PC-9 (cell line): ENCODE measurements at regions not wholly inside any gene's neighbourhood (a gene's known extent, or its start where the extent isn't known, plus 50 kb on each side); places are given as distances from the start of the nearest gene placed in this dataset.

Experiments used
- EZH2 ChIP-seq: fragments of 200-600 bp; sonication (generic); IDR thresholded peaks from 2 replicates; pipeline ENCODE4 v1.8.0; 2017; ENCODE audit warnings: antibody characterized with exemption, low read depth
- TF ChIP-seq, protein P1 (sequence below): fragments of 200-600 bp; sonication (generic); conservative IDR thresholded peaks from 2 replicates; pipeline ENCODE4 v1.6.1; 2017; ENCODE audit warnings: mixed run types, antibody characterized with exemption, mild to moderate bottlenecking, moderate library complexity

DNA sequence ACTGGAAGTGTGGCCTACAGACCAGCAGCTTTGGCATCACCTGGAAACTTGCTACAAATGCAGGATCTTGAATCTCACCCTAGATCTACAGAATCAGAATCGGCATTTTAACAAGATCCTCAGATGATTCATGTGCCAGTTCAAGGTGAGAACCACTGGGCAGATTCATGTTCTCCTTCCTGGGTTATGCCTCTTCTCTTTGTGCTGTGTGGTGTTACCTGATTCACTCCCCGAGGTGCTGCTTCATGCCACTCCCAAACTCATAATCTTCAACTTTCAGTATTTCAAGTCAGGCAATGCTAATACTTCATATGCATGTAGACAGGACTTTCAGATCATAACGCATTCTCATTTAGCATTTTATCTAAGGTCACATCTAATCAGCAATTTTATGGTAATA, 427.7 kb downstream of the FOXO1 start:
- TF ChIP-seq, protein P1, sequence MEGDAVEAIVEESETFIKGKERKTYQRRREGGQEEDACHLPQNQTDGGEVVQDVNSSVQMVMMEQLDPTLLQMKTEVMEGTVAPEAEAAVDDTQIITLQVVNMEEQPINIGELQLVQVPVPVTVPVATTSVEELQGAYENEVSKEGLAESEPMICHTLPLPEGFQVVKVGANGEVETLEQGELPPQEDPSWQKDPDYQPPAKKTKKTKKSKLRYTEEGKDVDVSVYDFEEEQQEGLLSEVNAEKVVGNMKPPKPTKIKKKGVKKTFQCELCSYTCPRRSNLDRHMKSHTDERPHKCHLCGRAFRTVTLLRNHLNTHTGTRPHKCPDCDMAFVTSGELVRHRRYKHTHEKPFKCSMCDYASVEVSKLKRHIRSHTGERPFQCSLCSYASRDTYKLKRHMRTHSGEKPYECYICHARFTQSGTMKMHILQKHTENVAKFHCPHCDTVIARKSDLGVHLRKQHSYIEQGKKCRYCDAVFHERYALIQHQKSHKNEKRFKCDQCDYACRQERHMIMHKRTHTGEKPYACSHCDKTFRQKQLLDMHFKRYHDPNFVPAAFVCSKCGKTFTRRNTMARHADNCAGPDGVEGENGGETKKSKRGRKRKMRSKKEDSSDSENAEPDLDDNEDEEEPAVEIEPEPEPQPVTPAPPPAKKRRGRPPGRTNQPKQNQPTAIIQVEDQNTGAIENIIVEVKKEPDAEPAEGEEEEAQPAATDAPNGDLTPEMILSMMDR, result no peak
- no peak for TF ChIP-seq EZH2
